Tibial nerve (tissue), 4 donors: ENCODE measurements at regions not wholly inside any gene's neighbourhood (a gene's known extent, or its start where the extent isn't known, plus 50 kb on each side); places are given as distances from the start of the nearest gene placed in this dataset.

Experiments
- DNase-seq, 2 donors: peaks; one replicate each; pipeline ENCODE4 v3.0.0-alpha.2; 2019; ENCODE audit warnings: low spot score in 2 of 2
- H3K27ac ChIP-seq, 4 donors: fragments of 200-600 bp; sonication (generic) in 3 of 4; one replicate each; pipeline ENCODE4 v1.5.1; 2017 to 2019; ENCODE audit warnings: mild to moderate bottlenecking in 1 of 4
- H3K27me3 ChIP-seq, 2 donors: fragments of 200-600 bp; sonication (generic) in 1 of 2; one replicate each; pipeline versions ENCODE4 v1.5.1 to v1.6.0; 2017 to 2019
- H3K36me3 ChIP-seq, 3 donors: fragments of 200-600 bp; sonication (generic); one replicate each; pipeline ENCODE4 v1.5.1; 2018 to 2019
- H3K4me1 ChIP-seq, 4 donors: fragments of 200-600 bp; sonication (generic) in 3 of 4; one replicate each; pipeline ENCODE4 v1.5.1; 2017 to 2019
- H3K4me3 ChIP-seq, 4 donors: fragments of 200-600 bp; sonication (generic) in 3 of 4; one replicate each; pipeline ENCODE4 v1.5.1; 2017 to 2019; ENCODE audit warnings: mild to moderate bottlenecking in 1 of 4, moderate library complexity in 1 of 4
- H3K9me3 ChIP-seq, 4 donors: fragments of 200-600 bp; sonication (generic) in 3 of 4; one replicate each; pipeline ENCODE4 v1.5.1; 2017 to 2019
- EP300 ChIP-seq, 2 donors: sonication (generic); formaldehyde crosslinking; IDR thresholded peaks; one replicate each; pipeline ENCODE4 v1.6.1; 2017; ENCODE audit warnings: antibody characterized with exemption in 2 of 2, mild to moderate bottlenecking in 1 of 2
- POLR2A ChIP-seq, 2 donors: fragments of 450-650 bp; IDR thresholded peaks; one replicate each; pipeline ENCODE4 v1.6.1; 2017; ENCODE audit warnings: antibody characterized with exemption in 2 of 2, mild to moderate bottlenecking in 2 of 2, moderate library complexity in 2 of 2
- WGBS, 2 donors: methylation state at CpG; one replicate each; pipeline ENCODE4 v1.1.5; 2018; 5-methylcytosine and 5-hydroxymethylcytosine counted together
- TF ChIP-seq, protein P1 (sequence below), 5 experiments: fragments of 200-600 bp in 3 of 5; fragments of 450-650 bp in 2 of 5; sonication (generic) in 3 of 5; IDR thresholded peaks; one replicate each; pipeline ENCODE4 v1.5.1; 2016 to 2019; ENCODE audit warnings: antibody characterized with exemption in 5 of 5, mild to moderate bottlenecking in 3 of 5, moderate library complexity in 2 of 5

DNA sequence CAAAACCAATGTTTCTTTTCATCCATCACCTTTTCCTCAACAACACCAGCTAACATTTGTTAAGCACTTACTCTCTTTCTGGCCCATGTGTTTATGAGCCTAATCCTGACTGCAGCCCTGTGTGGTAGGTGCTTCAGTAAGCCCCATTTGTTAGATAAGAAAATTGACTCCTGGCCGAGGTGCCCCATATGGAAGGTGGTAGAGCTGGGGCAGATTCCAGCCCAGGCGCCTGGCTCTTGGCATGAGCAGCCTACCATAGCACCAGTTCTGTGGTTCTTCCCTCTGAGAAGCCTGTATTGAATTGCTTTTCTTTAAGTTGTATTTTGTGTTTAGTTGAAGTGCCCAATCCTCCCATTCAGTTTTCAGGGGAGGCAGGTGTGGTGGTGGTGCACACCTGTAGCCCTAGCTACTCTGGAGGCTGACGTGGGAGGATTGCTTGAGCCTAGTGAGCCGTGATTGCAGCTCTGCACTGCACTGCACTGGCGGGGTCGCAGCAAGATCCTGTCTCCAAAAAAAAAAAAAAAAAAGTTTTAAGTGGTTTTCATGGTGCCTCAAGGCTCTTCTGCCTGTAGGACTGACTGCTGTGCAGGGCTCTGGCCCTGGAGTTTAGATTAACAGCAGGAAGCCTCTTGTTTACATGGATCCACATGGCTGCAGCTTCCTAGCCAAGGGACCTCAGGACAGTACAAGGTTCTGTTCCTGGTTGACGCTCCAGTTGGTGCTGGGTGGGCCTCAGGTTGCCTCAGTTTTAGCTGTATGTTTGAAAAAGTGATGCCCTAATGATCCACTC lies 125.9 kb downstream of the MRPS6 start:
- Histone ChIP-seq H3K36me3 (no peaks in the 10 kb centered on the region), H3K4me3 (no peak overlapping the region), H3K9me3 (no peaks in the 10 kb centered on the region), H3K27me3 (no peaks in the 10 kb centered on the region), H3K4me1 (peaks cover 0 to 24% (median 6%) of the 10 kb centered on the region in 4 donors), H3K27ac (peak overlapping the region in 2 of 4 donors; percentile 11 to 16)
- TF ChIP-seq, protein P1, sequence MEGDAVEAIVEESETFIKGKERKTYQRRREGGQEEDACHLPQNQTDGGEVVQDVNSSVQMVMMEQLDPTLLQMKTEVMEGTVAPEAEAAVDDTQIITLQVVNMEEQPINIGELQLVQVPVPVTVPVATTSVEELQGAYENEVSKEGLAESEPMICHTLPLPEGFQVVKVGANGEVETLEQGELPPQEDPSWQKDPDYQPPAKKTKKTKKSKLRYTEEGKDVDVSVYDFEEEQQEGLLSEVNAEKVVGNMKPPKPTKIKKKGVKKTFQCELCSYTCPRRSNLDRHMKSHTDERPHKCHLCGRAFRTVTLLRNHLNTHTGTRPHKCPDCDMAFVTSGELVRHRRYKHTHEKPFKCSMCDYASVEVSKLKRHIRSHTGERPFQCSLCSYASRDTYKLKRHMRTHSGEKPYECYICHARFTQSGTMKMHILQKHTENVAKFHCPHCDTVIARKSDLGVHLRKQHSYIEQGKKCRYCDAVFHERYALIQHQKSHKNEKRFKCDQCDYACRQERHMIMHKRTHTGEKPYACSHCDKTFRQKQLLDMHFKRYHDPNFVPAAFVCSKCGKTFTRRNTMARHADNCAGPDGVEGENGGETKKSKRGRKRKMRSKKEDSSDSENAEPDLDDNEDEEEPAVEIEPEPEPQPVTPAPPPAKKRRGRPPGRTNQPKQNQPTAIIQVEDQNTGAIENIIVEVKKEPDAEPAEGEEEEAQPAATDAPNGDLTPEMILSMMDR (IDR thresholded peaks at IDR 0.05) = no peak
- TF ChIP-seq EP300 (IDR thresholded peaks at IDR 0.05) = no peak
- TF ChIP-seq POLR2A (IDR thresholded peaks at IDR 0.05) = no peak
- WGBS, 2 donors = 80 to 93% methylated on average over 7 of the region's 7 CpGs
- DNase-seq = no peak

DNA sequence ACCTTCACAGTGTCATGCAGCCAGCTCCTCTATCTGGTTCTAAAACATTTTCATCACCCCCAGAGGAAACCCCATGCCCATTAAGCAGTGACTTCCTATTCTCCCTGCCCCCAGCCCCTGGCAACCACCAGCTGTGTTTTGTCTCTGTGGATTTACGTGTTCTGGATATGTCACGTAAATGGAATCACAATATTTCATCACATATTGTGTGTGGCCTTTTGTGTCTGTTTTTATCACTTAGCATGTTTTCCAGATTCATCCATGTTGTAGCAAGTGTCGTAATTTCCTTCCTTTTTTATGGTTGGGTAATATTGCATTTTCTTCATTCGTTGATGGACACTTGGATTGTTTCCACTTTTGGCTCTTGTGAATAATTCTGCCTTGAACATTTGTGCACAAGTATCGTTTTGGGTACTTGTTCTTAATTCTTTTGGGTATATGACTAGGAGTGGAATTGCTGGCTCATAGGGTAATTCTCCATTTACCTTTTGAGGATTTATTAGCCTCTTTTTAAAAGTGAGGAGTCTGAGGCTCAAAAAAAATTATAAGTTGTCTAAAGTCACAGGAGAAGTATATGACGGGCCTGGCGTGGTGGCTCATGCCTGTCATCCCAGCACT lies 127.0 kb downstream of the MRPS6 start:
- Histone ChIP-seq H3K9me3 (no peaks in the 10 kb centered on the region), H3K4me1 (peaks cover 0 to 32% (median 6%) of the 10 kb centered on the region in 4 donors), H3K36me3 (no peaks in the 10 kb centered on the region), H3K4me3 (no peak overlapping the region), H3K27me3 (no peaks in the 10 kb centered on the region), H3K27ac (no peak overlapping the region)
- WGBS, 2 donors = 83 to 87% methylated on average over 7 of the region's 7 CpGs
- TF ChIP-seq POLR2A (IDR thresholded peaks at IDR 0.05) (no peak), EP300 (IDR thresholded peaks at IDR 0.05) (peak; percentile 44 to 81)
- TF ChIP-seq, protein P1 (IDR thresholded peaks at IDR 0.05) = no peak
- no peak for DNase-seq

DNA sequence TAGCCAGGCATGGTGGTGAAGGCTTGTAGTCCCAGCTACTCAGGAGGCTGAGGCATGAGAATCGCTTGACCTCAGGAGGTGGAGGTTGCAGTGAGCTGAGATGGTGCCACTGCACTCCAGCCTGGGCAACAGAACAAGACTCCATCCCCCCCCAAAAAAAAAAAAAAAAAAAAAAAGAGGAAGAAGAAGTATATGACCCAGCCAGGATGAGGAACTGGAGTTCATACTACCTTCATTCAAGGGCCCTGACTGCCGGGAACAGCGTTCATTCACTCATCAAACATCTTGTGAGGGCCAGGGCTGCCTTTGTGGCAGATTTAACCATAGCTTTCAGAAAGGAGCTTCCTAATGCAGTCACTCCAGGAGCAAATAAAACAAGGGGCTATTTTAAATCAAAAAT lies 127.6 kb downstream of the MRPS6 start:
- DNase-seq = no peak
- H3K4me1 ChIP-seq = peaks cover 0 to 38% (median 8%) of the 10 kb centered on the region in 4 donors
- no peak overlapping the region for H3K4me3 ChIP-seq
- H3K9me3 ChIP-seq = no peaks in the 10 kb centered on the region
- no peaks in the 10 kb centered on the region for H3K27me3 ChIP-seq
- TF ChIP-seq EP300 (IDR thresholded peaks at IDR 0.05) (no peak), POLR2A (IDR thresholded peaks at IDR 0.05) (no peak)
- TF ChIP-seq, protein P1 (IDR thresholded peaks at IDR 0.05) = no peak
- peak overlapping the region; percentile 62 to 87 (median 76) for H3K27ac ChIP-seq
- 74 to 87% methylated on average over 3 of the region's 3 CpGs for WGBS, 2 donors
- H3K36me3 ChIP-seq = no peaks in the 10 kb centered on the region

DNA sequence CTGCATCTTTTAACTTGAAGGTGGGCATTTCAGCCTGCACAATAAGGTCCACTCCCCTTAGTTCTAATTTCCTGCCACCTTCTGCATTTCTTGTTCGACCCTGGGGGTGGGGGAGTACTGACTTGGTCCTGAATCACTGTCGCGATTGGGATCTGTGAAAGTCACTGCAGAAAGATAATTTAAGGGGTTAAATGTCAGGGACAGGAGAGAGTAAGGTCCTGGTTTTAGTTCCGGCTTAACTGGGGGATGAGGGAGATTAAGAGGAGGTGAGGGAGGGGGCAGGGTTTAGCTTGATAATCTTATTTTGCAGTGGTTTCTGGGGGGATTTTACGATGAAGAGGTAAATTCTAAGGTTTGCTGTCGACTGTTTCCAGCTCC lies 128.1 kb downstream of the MRPS6 start:
- peaks cover 0 to 42% (median 9%) of the 10 kb centered on the region in 4 donors for H3K4me1 ChIP-seq
- H3K36me3 ChIP-seq = no peaks in the 10 kb centered on the region
- WGBS, 2 donors = 9 to 12% methylated on average over 6 of the region's 6 CpGs
- no peaks in the 10 kb centered on the region for H3K27me3 ChIP-seq
- no peaks in the 10 kb centered on the region for H3K9me3 ChIP-seq
- TF ChIP-seq EP300 (IDR thresholded peaks at IDR 0.05) (no peak), POLR2A (IDR thresholded peaks at IDR 0.05) (no peak)
- TF ChIP-seq, protein P1 (IDR thresholded peaks at IDR 0.05) = no peak
- no peak for DNase-seq
- peak overlapping the region; percentile 37 to 61 (median 53) for H3K4me3 ChIP-seq
- peak overlapping the region; percentile 62 to 87 (median 76) for H3K27ac ChIP-seq
